CD4-positive, alpha-beta T cell treated with Interleukin-2 at 100 ng/mL for 4 hours (primary cell): ENCODE measurements at regions not wholly inside any gene's neighbourhood (a gene's known extent, or its start where the extent isn't known, plus 50 kb on each side); places are given as distances from the start of the nearest gene placed in this dataset.

Source experiments
- DNase-seq: peaks from one replicate; pipeline ENCODE4 v3.0.0-alpha.2; 2020; ENCODE audit warnings: low spot score

- DNase-seq = no peak
Observed at GRCh38 chr3:22940285-22940684, 262.8 kb upstream of the UBE2E2 start.

GRCh38 chr3:22942981-22943380, 260.1 kb upstream of the UBE2E2 start:
- DNase-seq = no peak

- no peak for DNase-seq
Observed at GRCh38 chr3:22947851-22948250, 255.3 kb upstream of the UBE2E2 start.

- DNase-seq = no peak
Observed at GRCh38 chr3:22951910-22952309, 251.2 kb upstream of the UBE2E2 start.

- DNase-seq = no peak
Observed at GRCh38 chr3:22952860-22953259, 250.3 kb upstream of the UBE2E2 start.

GRCh38 chr3:22959593-22959992, 243.5 kb upstream of the UBE2E2 start:
- no peak for DNase-seq

- no peak for DNase-seq
Observed at GRCh38 chr3:22960105-22960984, 242.8 kb upstream of the UBE2E2 start.

GRCh38 chr3:22962244-22962643, 240.9 kb upstream of the UBE2E2 start:
- no peak for DNase-seq

- DNase-seq = no peak
Observed at GRCh38 chr3:22966349-22966748, 236.8 kb upstream of the UBE2E2 start.

GRCh38 chr3:22969276-22969675, 233.9 kb upstream of the UBE2E2 start:
- no peak for DNase-seq

- DNase-seq = no peak
Observed at GRCh38 chr3:22971497-22971896, 231.6 kb upstream of the UBE2E2 start.

GRCh38 chr3:22977042-22977441, 226.1 kb upstream of the UBE2E2 start:
- no peak for DNase-seq

GRCh38 chr3:22977650-22978289, 225.4 kb upstream of the UBE2E2 start:
- no peak for DNase-seq

- no peak for DNase-seq
Observed at GRCh38 chr3:22979581-22979980, 223.5 kb upstream of the UBE2E2 start.

- no peak for DNase-seq
Observed at GRCh38 chr3:22980346-22980745, 222.8 kb upstream of the UBE2E2 start.

- DNase-seq = no peak
Observed at GRCh38 chr3:22981166-22981565, 222.0 kb upstream of the UBE2E2 start.

- no peak for DNase-seq
Observed at GRCh38 chr3:22981861-22982260, 221.3 kb upstream of the UBE2E2 start.

- DNase-seq = no peak
Observed at GRCh38 chr3:22982981-22983587, 220.0 kb upstream of the UBE2E2 start.

- no peak for DNase-seq
Observed at GRCh38 chr3:22986958-22987357, 216.2 kb upstream of the UBE2E2 start.

- no peak for DNase-seq
Observed at GRCh38 chr3:22988566-22988965, 214.6 kb upstream of the UBE2E2 start.

- DNase-seq = no peak
Observed at GRCh38 chr3:22989716-22990115, 213.4 kb upstream of the UBE2E2 start.

- no peak for DNase-seq
Observed at GRCh38 chr3:22990291-22991200, 212.6 kb upstream of the UBE2E2 start.
